ENCODE measurements at regions not wholly inside any gene's neighbourhood (a gene's known extent, or its start where the extent isn't known, plus 50 kb on each side); places are given as distances from the start of the nearest gene placed in this dataset.

GRCh38 chr4:135948797-135949196, 1583.5 kb downstream of the PCDH18 start:
- TF ChIP-seq ZFP3 (CRISPR knock-in tag; IDR thresholded peaks at IDR 0.05): no peak
- TF ChIP-seq RARB (CRISPR knock-in tag; IDR thresholded peaks at IDR 0.05): no peak
- no peak for TF ChIP-seq ZNF8 (CRISPR knock-in tag; IDR thresholded peaks at IDR 0.05)
- no peak for TF ChIP-seq TSHZ2 (CRISPR knock-in tag; IDR thresholded peaks at IDR 0.05)
- TF ChIP-seq ZC3H10 (CRISPR knock-in tag; IDR thresholded peaks at IDR 0.05): no peak
- no peak for TF ChIP-seq PATZ1 (CRISPR knock-in tag; IDR thresholded peaks at IDR 0.05; ENCODE audit: borderline replicate concordance)
- no peak for TF ChIP-seq POU6F1 (CRISPR knock-in tag; IDR thresholded peaks at IDR 0.05; ENCODE audit: borderline replicate concordance, low read depth)
- TF ChIP-seq CSRNP3 (CRISPR knock-in tag; IDR thresholded peaks at IDR 0.05): no peak
- no peak for TF ChIP-seq ARNTL (CRISPR knock-in tag; IDR thresholded peaks at IDR 0.05; ENCODE audit: borderline replicate concordance, low read depth)
- no peak for TF ChIP-seq CSDC2 (CRISPR knock-in tag; IDR thresholded peaks at IDR 0.05)
- no peak for TF ChIP-seq ESRRG (CRISPR knock-in tag; IDR thresholded peaks at IDR 0.05)
- TF ChIP-seq ZFP30 (CRISPR knock-in tag; IDR thresholded peaks at IDR 0.05): no peak
- no peak for TF ChIP-seq ZNF565 (CRISPR knock-in tag; conservative IDR thresholded peaks at IDR 0.05; ENCODE audit: low read depth)

Measured in SK-N-SH treated with all-trans-retinoic acid at 6 μM for 48 hours (cell line).